H1 (cell line): ENCODE measurements at regions not wholly inside any gene's neighbourhood (a gene's known extent, or its start where the extent isn't known, plus 50 kb on each side); places are given as distances from the start of the nearest gene placed in this dataset.

Experiments
- BCL11A ChIP-seq, 2 experiments: IDR thresholded peaks; one replicate each; pipeline ENCODE4 v1.6.1; 2011; ENCODE audit warnings: low read depth in 2 of 2, low read length in 2 of 2, mild to moderate bottlenecking in 2 of 2
- EGR1 ChIP-seq: IDR thresholded peaks from 2 replicates; pipeline ENCODE4 v1.6.1; 2011; ENCODE audit warnings: low read depth, low read length, borderline replicate concordance
- TF ChIP-seq, protein P1 (sequence below): IDR thresholded peaks from 2 replicates; pipeline ENCODE4 v1.6.1; 2012; ENCODE audit warnings: inconsistent platforms
- TF ChIP-seq, protein P2 (sequence below), 3 experiments: IDR thresholded peaks; 1 replicate in 2 of 3; 2 replicates in 1 of 3; pipeline versions ENCODE4 v1.5.1 to v1.6.1; 2011; ENCODE audit warnings: low read length in 3 of 3, mild to moderate bottlenecking in 3 of 3, inconsistent platforms in 2 of 3, low read depth in 1 of 3, moderate library complexity in 1 of 3; ENCODE audit not compliant: insufficient read depth in 1 of 3; ENCODE audit errors: control extremely low read depth in 1 of 3
- TF ChIP-seq, protein P3 (sequence below): fragments of 300-600 bp; sonication (generic); IDR thresholded peaks from 2 replicates; pipeline ENCODE4 v1.7.1; 2012; ENCODE audit warnings: low read length, moderate library complexity, mild to moderate bottlenecking, inconsistent platforms; ENCODE audit not compliant: insufficient replicate concordance

DNA sequence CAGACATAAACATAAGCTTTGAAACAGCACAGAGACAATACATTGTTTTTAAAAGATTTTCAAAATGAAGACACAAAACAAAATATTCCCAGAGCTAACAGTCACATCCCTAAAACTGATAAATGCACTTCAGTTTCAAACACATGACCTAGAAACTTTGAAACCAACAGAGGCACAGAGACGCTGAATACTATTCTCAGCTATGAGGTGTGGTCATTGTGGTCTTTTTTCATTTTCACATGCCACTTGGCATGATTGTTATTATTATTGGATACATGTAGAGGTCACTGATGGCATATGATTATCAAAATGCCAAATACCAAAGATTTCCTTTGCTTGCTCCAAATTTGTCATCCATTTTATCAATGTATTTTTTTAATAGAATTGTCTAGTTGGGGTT is 306.9 kb downstream of the QKI start (continued):
- TF ChIP-seq, protein P1, sequence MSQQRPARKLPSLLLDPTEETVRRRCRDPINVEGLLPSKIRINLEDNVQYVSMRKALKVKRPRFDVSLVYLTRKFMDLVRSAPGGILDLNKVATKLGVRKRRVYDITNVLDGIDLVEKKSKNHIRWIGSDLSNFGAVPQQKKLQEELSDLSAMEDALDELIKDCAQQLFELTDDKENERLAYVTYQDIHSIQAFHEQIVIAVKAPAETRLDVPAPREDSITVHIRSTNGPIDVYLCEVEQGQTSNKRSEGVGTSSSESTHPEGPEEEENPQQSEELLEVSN = no peak
- TF ChIP-seq BCL11A (IDR thresholded peaks at IDR 0.05; ENCODE audit: low read depth in 2 of 2, low read length in 2 of 2) = no peak
- TF ChIP-seq, protein P2, sequence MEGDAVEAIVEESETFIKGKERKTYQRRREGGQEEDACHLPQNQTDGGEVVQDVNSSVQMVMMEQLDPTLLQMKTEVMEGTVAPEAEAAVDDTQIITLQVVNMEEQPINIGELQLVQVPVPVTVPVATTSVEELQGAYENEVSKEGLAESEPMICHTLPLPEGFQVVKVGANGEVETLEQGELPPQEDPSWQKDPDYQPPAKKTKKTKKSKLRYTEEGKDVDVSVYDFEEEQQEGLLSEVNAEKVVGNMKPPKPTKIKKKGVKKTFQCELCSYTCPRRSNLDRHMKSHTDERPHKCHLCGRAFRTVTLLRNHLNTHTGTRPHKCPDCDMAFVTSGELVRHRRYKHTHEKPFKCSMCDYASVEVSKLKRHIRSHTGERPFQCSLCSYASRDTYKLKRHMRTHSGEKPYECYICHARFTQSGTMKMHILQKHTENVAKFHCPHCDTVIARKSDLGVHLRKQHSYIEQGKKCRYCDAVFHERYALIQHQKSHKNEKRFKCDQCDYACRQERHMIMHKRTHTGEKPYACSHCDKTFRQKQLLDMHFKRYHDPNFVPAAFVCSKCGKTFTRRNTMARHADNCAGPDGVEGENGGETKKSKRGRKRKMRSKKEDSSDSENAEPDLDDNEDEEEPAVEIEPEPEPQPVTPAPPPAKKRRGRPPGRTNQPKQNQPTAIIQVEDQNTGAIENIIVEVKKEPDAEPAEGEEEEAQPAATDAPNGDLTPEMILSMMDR (IDR thresholded peaks at IDR 0.05; ENCODE audit: control extremely low read depth in 1 of 3, insufficient read depth in 1 of 3, low read depth in 1 of 3, low read length in 3 of 3) = no peak
- TF ChIP-seq, protein P3, sequence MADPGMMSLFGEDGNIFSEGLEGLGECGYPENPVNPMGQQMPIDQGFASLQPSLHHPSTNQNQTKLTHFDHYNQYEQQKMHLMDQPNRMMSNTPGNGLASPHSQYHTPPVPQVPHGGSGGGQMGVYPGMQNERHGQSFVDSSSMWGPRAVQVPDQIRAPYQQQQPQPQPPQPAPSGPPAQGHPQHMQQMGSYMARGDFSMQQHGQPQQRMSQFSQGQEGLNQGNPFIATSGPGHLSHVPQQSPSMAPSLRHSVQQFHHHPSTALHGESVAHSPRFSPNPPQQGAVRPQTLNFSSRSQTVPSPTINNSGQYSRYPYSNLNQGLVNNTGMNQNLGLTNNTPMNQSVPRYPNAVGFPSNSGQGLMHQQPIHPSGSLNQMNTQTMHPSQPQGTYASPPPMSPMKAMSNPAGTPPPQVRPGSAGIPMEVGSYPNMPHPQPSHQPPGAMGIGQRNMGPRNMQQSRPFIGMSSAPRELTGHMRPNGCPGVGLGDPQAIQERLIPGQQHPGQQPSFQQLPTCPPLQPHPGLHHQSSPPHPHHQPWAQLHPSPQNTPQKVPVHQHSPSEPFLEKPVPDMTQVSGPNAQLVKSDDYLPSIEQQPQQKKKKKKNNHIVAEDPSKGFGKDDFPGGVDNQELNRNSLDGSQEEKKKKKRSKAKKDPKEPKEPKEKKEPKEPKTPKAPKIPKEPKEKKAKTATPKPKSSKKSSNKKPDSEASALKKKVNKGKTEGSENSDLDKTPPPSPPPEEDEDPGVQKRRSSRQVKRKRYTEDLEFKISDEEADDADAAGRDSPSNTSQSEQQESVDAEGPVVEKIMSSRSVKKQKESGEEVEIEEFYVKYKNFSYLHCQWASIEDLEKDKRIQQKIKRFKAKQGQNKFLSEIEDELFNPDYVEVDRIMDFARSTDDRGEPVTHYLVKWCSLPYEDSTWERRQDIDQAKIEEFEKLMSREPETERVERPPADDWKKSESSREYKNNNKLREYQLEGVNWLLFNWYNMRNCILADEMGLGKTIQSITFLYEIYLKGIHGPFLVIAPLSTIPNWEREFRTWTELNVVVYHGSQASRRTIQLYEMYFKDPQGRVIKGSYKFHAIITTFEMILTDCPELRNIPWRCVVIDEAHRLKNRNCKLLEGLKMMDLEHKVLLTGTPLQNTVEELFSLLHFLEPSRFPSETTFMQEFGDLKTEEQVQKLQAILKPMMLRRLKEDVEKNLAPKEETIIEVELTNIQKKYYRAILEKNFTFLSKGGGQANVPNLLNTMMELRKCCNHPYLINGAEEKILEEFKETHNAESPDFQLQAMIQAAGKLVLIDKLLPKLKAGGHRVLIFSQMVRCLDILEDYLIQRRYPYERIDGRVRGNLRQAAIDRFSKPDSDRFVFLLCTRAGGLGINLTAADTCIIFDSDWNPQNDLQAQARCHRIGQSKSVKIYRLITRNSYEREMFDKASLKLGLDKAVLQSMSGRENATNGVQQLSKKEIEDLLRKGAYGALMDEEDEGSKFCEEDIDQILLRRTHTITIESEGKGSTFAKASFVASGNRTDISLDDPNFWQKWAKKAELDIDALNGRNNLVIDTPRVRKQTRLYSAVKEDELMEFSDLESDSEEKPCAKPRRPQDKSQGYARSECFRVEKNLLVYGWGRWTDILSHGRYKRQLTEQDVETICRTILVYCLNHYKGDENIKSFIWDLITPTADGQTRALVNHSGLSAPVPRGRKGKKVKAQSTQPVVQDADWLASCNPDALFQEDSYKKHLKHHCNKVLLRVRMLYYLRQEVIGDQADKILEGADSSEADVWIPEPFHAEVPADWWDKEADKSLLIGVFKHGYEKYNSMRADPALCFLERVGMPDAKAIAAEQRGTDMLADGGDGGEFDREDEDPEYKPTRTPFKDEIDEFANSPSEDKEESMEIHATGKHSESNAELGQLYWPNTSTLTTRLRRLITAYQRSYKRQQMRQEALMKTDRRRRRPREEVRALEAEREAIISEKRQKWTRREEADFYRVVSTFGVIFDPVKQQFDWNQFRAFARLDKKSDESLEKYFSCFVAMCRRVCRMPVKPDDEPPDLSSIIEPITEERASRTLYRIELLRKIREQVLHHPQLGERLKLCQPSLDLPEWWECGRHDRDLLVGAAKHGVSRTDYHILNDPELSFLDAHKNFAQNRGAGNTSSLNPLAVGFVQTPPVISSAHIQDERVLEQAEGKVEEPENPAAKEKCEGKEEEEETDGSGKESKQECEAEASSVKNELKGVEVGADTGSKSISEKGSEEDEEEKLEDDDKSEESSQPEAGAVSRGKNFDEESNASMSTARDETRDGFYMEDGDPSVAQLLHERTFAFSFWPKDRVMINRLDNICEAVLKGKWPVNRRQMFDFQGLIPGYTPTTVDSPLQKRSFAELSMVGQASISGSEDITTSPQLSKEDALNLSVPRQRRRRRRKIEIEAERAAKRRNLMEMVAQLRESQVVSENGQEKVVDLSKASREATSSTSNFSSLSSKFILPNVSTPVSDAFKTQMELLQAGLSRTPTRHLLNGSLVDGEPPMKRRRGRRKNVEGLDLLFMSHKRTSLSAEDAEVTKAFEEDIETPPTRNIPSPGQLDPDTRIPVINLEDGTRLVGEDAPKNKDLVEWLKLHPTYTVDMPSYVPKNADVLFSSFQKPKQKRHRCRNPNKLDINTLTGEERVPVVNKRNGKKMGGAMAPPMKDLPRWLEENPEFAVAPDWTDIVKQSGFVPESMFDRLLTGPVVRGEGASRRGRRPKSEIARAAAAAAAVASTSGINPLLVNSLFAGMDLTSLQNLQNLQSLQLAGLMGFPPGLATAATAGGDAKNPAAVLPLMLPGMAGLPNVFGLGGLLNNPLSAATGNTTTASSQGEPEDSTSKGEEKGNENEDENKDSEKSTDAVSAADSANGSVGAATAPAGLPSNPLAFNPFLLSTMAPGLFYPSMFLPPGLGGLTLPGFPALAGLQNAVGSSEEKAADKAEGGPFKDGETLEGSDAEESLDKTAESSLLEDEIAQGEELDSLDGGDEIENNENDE = no peak
- TF ChIP-seq EGR1 = no peak
